GM12878 (cell line): ENCODE measurements at regions not wholly inside any gene's neighbourhood (a gene's known extent, or its start where the extent isn't known, plus 50 kb on each side); places are given as distances from the start of the nearest gene placed in this dataset.

Source experiments
- ATAC-seq: fragments of 200-7000 bp; cut with Tn5 transposase; 3 replicates; pipeline ENCODE4 v1.9.1; 2020; ENCODE audit warnings: mild to moderate bottlenecking, moderate library complexity
- BruUV-seq: library from RNA; stranded (reverse); fragments of 400-500 nt; replicated peaks from 2 replicates; lab custom pipeline; 2021; lab: Mats Ljungman, UMichigan
- CTCF ChIA-PET: fragments of 300-600 bp; sonication (Branson Sonifier 250); formaldehyde crosslinking; extraction: SDS; loops from one replicate; lab custom pipeline; 2021; ENCODE audit warnings: inconsistent platforms; lab: Yijun Ruan, JAX
- POLR2A ChIA-PET: fragments of 350-600 bp; formaldehyde crosslinking; extraction: SDS; loops from one replicate; lab custom pipeline; 2021; ENCODE audit warnings: inconsistent platforms; lab: Charles Lee
- RAD21 ChIA-PET: fragments of 300-600 bp; sonication (Branson Sonifier 250); formaldehyde crosslinking; loops from one replicate; lab custom pipeline; 2023; ENCODE audit warnings: antibody characterized with exemption; ENCODE audit not compliant: unreplicated experiment; lab: Charles Lee
- SMC1A ChIA-PET: fragments of 300-600 bp; sonication (Branson Sonifier 250); formaldehyde crosslinking; loops from one replicate; lab custom pipeline; 2023; ENCODE audit not compliant: unreplicated experiment, uncharacterized antibody; lab: Charles Lee
- DNase-seq: peaks from one replicate; pipeline ENCODE4 v3.0.0-alpha.2; 2011; ENCODE audit warnings: low read depth, low spot score
- FAIRE-seq: peaks from 3 replicates; lab custom pipeline; 2011; peaks lifted over from hg19 to GRCh38; lab: Jason Lieb, UNC
- H2AFZ ChIP-seq: 2 replicates; pipeline ENCODE4 v1.6.0; 2011; ENCODE audit warnings: low read depth, low read length, control low read depth; ENCODE audit not compliant: control insufficient read depth
- H3K27ac ChIP-seq: 2 replicates; pipeline ENCODE4 v1.5.1; 2011; ENCODE audit warnings: control low read depth; ENCODE audit not compliant: control insufficient read depth, insufficient read depth
- H3K27me3 ChIP-seq, 2 experiments: replicated peaks in 1 of 2; 2 replicates each; pipeline versions ENCODE4 v1.6.0 to v1.6.1; 2011; ENCODE audit warnings: low read length in 1 of 2; ENCODE audit not compliant: control insufficient read depth in 2 of 2, insufficient read depth in 2 of 2
- H3K36me3 ChIP-seq, 2 experiments: 2 replicates each; pipeline ENCODE4 v1.5.1; 2011; ENCODE audit warnings: low read length in 1 of 2; ENCODE audit not compliant: control insufficient read depth in 2 of 2, insufficient read depth in 2 of 2
- H3K4me1 ChIP-seq: 2 replicates; pipeline ENCODE4 v1.6.1; 2011; ENCODE audit warnings: mild to moderate bottlenecking, low read length, moderate library complexity, mixed read lengths; ENCODE audit not compliant: control insufficient read depth, insufficient read depth
- H3K4me2 ChIP-seq: 2 replicates; pipeline ENCODE4 v1.6.0; 2011; ENCODE audit warnings: control low read depth; ENCODE audit not compliant: control insufficient read depth, insufficient read depth
- H3K4me3 ChIP-seq: fragments of 200-600 bp; sonication (generic); 2 replicates; pipeline ENCODE4 v1.5.1; 2016
- H3K79me2 ChIP-seq: 2 replicates; pipeline ENCODE4 v1.6.0; 2011; ENCODE audit warnings: low read length; ENCODE audit not compliant: control insufficient read depth, insufficient read depth
- H3K9ac ChIP-seq: 2 replicates; pipeline ENCODE4 v1.8.0; 2011; ENCODE audit warnings: low read length, control low read depth, mixed read lengths; ENCODE audit not compliant: control insufficient read depth, insufficient read depth
- H3K9me3 ChIP-seq: replicated peaks from 3 replicates; pipeline ENCODE4 v1.5.1; 2011; ENCODE audit warnings: mild to moderate bottlenecking, low read length; ENCODE audit not compliant: control insufficient read depth, insufficient read depth
- H4K20me1 ChIP-seq: 2 replicates; pipeline ENCODE4 v1.6.0; 2011; ENCODE audit not compliant: control insufficient read depth, insufficient read depth
- BRCA1 ChIP-seq: IDR thresholded peaks from 2 replicates; pipeline ENCODE4 v1.6.1; 2011; ENCODE audit warnings: low read depth, low read length, improper control_type of control experiment
- NFYA ChIP-seq: IDR thresholded peaks from 2 replicates; pipeline ENCODE4 v1.6.1; 2011; ENCODE audit warnings: low read depth, mild to moderate bottlenecking, low read length, improper control_type of control experiment, borderline replicate concordance
- POLR2AphosphoS5 ChIP-seq: IDR thresholded peaks from 2 replicates; pipeline ENCODE4 v1.6.1; 2011; ENCODE audit warnings: mild to moderate bottlenecking, low read length, inconsistent platforms
- WRNIP1 ChIP-seq: IDR thresholded peaks from 2 replicates; pipeline ENCODE4 v1.6.1; 2011; ENCODE audit warnings: low read depth, low read length, improper control_type of control experiment, borderline replicate concordance
- YY1 ChIP-seq: IDR thresholded peaks from 2 replicates; pipeline ENCODE4 v1.6.1; 2011; ENCODE audit warnings: low read depth, mild to moderate bottlenecking, low read length
- ZNF217 ChIP-seq: fragments of 450-650 bp; IDR thresholded peaks from 2 replicates; pipeline ENCODE4 v1.6.1; 2017; ENCODE audit warnings: antibody characterized with exemption, mild to moderate bottlenecking
- WGBS: methylation state at CpG from one replicate; pipeline ENCODE4 v1.1.6; 2016; ENCODE audit warnings: low lambda C conversion rate; ENCODE audit not compliant: insufficient replicate concordance, insufficient coverage; ENCODE audit errors: missing lambda C conversion rate; 5-methylcytosine and 5-hydroxymethylcytosine counted together
- in situ Hi-C: fragments of 300-500 bp; cut with MboI; formaldehyde crosslinking; loops from 9 replicates; pipeline ENCODE4 v1.14.3; 2018; ENCODE audit warnings: mixed read lengths
- intact Hi-C: fragments of 100-400 bp; cut with micrococcal nuclease; formaldehyde crosslinking; loops from one replicate; pipeline ENCODE4 v1.14.2; 2022; ENCODE audit not compliant: unreplicated experiment

DNA sequence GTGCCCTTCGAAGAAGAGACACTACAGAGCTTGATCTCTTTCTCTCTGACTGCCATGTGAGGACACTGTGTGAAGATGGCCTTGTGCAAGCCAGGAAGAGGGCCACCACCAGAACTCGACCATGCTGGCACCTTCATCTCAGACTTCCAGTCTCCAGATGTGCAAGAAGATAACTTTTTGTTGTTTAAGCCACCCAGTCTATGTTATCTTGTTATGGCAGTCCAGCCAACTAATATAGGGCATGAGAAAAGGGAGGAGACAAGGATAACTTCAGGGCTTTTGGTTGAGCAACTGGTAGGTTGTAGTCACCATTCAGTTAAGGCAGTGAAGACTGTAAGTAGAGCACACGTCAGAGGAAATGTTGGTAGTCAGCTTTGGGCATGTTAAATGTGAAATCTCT is 515.5 kb downstream of the CSNK1G3 start:
- H3K27ac ChIP-seq: no peak overlapping the region
- no peak for DNase-seq
- no peaks in the 10 kb centered on the region for H3K4me1 ChIP-seq
- in situ Hi-C loops: no loop called here
- BruUV-seq: no TSS peak
- H3K9me3 ChIP-seq: no peaks in the 10 kb centered on the region; the same call in 2 of the 3 replicates
- SMC1A ChIA-PET: interaction anchor here (2.0 kb wide), 1 partner anchor 12 kb away, joined by 4 read pairs; no protein-coding TSS in a partner anchor
- RAD21 ChIA-PET: no interaction called here
- no peak overlapping the region for H3K4me2 ChIP-seq
- H3K9ac ChIP-seq: no peak overlapping the region
- no peak overlapping the region for H3K4me3 ChIP-seq
- no peaks in the 10 kb centered on the region for H3K79me2 ChIP-seq
- no peak for TF ChIP-seq ZNF217
- POLR2A ChIA-PET: no interaction called here
- 1% methylated on average over 3 of the region's 3 CpGs for WGBS
- no peak overlapping the region for H2AFZ ChIP-seq
- CTCF ChIA-PET: no interaction called here
- H3K36me3 ChIP-seq: no peaks in the 10 kb centered on the region
- no peaks in the 10 kb centered on the region for H3K27me3 ChIP-seq
- no peak for ATAC-seq
- no peaks in the 10 kb centered on the region for H4K20me1 ChIP-seq
- intact Hi-C loops: no loop called here
- no peak for FAIRE-seq

DNA sequence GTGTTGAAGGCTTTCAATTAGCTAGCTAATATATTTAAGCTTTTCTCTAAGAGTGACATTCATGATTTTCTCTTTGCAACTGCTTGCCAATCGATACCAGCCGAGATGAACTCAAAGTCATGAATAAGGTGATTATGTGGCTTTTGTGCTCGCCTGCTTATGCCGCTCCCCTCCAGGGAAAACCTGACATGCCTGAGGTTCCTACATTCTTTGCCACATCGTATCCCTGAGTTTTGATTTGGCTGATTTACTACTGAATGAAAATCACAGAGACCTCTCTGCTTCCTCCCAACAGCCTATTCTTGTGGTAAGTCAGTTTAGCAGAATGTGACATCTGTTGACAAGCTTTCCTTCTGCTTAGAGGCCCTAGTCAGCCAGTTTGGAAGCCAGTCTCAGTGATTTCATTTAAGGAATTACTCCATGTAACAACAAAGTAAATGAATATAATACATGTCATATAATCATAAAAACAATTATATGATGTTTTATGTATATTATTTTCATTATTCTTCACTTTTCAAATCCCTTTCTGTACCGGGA is 513.4 kb downstream of the CSNK1G3 start:
- H3K79me2 ChIP-seq: no peaks in the 10 kb centered on the region
- intact Hi-C loops: no loop called here
- BruUV-seq: no TSS peak
- SMC1A ChIA-PET: interaction anchor here (0.6 to 0.7 kb wide), 2 partner anchors 40 to 1666 kb away, joined by 3 read pairs; no protein-coding TSS in a partner anchor
- in situ Hi-C loops: no loop called here
- H3K27me3 ChIP-seq: no peaks in the 10 kb centered on the region
- DNase-seq (no peak), FAIRE-seq (no peak), ATAC-seq (no peak)
- 67% methylated on average over 6 of the region's 6 CpGs for WGBS
- no peaks in the 10 kb centered on the region for H3K36me3 ChIP-seq
- H3K27ac ChIP-seq: no peak overlapping the region
- H3K4me1 ChIP-seq: no peaks in the 10 kb centered on the region
- H3K4me3 ChIP-seq: no peak overlapping the region
- RAD21 ChIA-PET: no interaction called here
- no peaks in the 10 kb centered on the region for H4K20me1 ChIP-seq
- H3K9ac ChIP-seq: no peak overlapping the region
- CTCF ChIA-PET: no interaction called here
- H3K4me2 ChIP-seq: no peak overlapping the region
- no peak overlapping the region for H2AFZ ChIP-seq
- no peaks in the 10 kb centered on the region; the same call in 2 of the 3 replicates for H3K9me3 ChIP-seq
- POLR2A ChIA-PET: no interaction called here
- TF ChIP-seq YY1: no peak
- TF ChIP-seq WRNIP1: no peak
- TF ChIP-seq POLR2AphosphoS5: no peak
- TF ChIP-seq BRCA1: no peak
- no peak for TF ChIP-seq NFYA
